WTC11 (cell line): ENCODE measurements at regions not wholly inside any gene's neighbourhood (a gene's known extent, or its start where the extent isn't known, plus 50 kb on each side); places are given as distances from the start of the nearest gene placed in this dataset.

Experiments used
- ATAC-seq: fragments of 200-7000 bp; cut with Tn5 transposase; 2 replicates; pipeline ENCODE4 v1.10.0; 2021; ENCODE audit warnings: mild to moderate bottlenecking, moderate library complexity
- CTCF ChIA-PET: fragments of 300-600 bp; sonication (Branson Sonifier 250); formaldehyde crosslinking; loops from one replicate; lab custom pipeline; 2021; ENCODE audit warnings: antibody characterized with exemption; lab: Charles Lee
- POLR2A ChIA-PET: fragments of 350-600 bp; sonication (Branson Sonifier 250); formaldehyde crosslinking; loops from one replicate; lab custom pipeline; 2021; ENCODE audit warnings: antibody characterized with exemption; lab: Charles Lee
- DNase-seq: peaks from one replicate; pipeline ENCODE4 v3.0.0; 2021; ENCODE audit warnings: low spot score
- H3K27ac Mint-ChIP-seq: 2 replicates; pipeline ENCODE4 v1.8.0; 2021; ENCODE audit warnings: mixed read lengths
- H3K27me3 Mint-ChIP-seq: 2 replicates; pipeline ENCODE4 v1.8.0; 2021; ENCODE audit warnings: low read depth, mild to moderate bottlenecking, moderate library complexity, mixed read lengths
- H3K36me3 Mint-ChIP-seq: 2 replicates; pipeline ENCODE4 v1.8.0; 2021; ENCODE audit warnings: mixed read lengths
- H3K4me1 Mint-ChIP-seq: 2 replicates; pipeline ENCODE4 v1.8.0; 2022; ENCODE audit warnings: mixed read lengths
- H3K4me3 Mint-ChIP-seq: 2 replicates; pipeline ENCODE4 v1.8.0; 2021; ENCODE audit warnings: mild to moderate bottlenecking, moderate library complexity, mixed read lengths
- H3K9me3 Mint-ChIP-seq: 2 replicates; pipeline ENCODE4 v1.8.0; 2021; ENCODE audit warnings: mixed read lengths
- ATF1 ChIP-seq: sonication (generic); formaldehyde crosslinking; IDR thresholded peaks from 2 replicates; pipeline ENCODE4 v1.8.1; 2023; ENCODE audit warnings: mild to moderate bottlenecking, moderate library complexity, missing genetic modification reagents
- ATF2 ChIP-seq: sonication (generic); formaldehyde crosslinking; IDR thresholded peaks from 2 replicates; pipeline ENCODE4 v1.8.1; 2022; ENCODE audit warnings: low read depth, missing genetic modification reagents, borderline replicate concordance
- ATF6 ChIP-seq: sonication (generic); formaldehyde crosslinking; IDR thresholded peaks from 2 replicates; pipeline ENCODE4 v1.8.1; 2023; ENCODE audit warnings: mild to moderate bottlenecking, missing genetic modification reagents
- CREM ChIP-seq: sonication (generic); formaldehyde crosslinking; IDR thresholded peaks from 2 replicates; pipeline ENCODE4 v1.8.1; 2022; ENCODE audit warnings: mild to moderate bottlenecking, missing genetic modification reagents, moderate library complexity
- E2F4 ChIP-seq: sonication (generic); formaldehyde crosslinking; IDR thresholded peaks from 2 replicates; pipeline ENCODE4 v1.8.1; 2022; ENCODE audit warnings: low read depth, mild to moderate bottlenecking, moderate library complexity, missing genetic modification reagents, borderline replicate concordance
- E2F5 ChIP-seq: sonication (generic); formaldehyde crosslinking; IDR thresholded peaks from 2 replicates; pipeline ENCODE4 v1.8.1; 2022; ENCODE audit warnings: mild to moderate bottlenecking, moderate library complexity, missing genetic modification reagents
- EMX1 ChIP-seq: fragments of 250-450 bp; sonication (Bioruptor Pico); IDR thresholded peaks from 2 replicates; pipeline ENCODE4 v1.8.0; 2021; ENCODE audit warnings: mild to moderate bottlenecking
- ETV6 ChIP-seq: sonication (generic); formaldehyde crosslinking; IDR thresholded peaks from 2 replicates; pipeline ENCODE4 v1.8.1; 2022; ENCODE audit warnings: mild to moderate bottlenecking, missing genetic modification reagents
- GABPB1 ChIP-seq: sonication (generic); formaldehyde crosslinking; IDR thresholded peaks from 2 replicates; pipeline ENCODE4 v1.8.1; 2023; ENCODE audit warnings: mild to moderate bottlenecking, missing genetic modification reagents
- GRHL2 ChIP-seq: fragments of 250-450 bp; sonication (Bioruptor Pico); IDR thresholded peaks from 2 replicates; pipeline ENCODE4 v1.8.0; 2022; ENCODE audit warnings: mild to moderate bottlenecking, moderate library complexity; ENCODE audit not compliant: insufficient replicate concordance, severe bottlenecking
- HMGXB4 ChIP-seq: sonication (generic); formaldehyde crosslinking; IDR thresholded peaks from 2 replicates; pipeline ENCODE4 v1.8.1; 2023; ENCODE audit warnings: mild to moderate bottlenecking, moderate library complexity, missing genetic modification reagents
- IRF2 ChIP-seq: sonication (generic); formaldehyde crosslinking; IDR thresholded peaks from 2 replicates; pipeline ENCODE4 v1.8.0; 2022; ENCODE audit warnings: low read depth, missing genetic modification reagents, borderline replicate concordance
- JAZF1 ChIP-seq: fragments of 250-450 bp; sonication (Bioruptor Pico); IDR thresholded peaks from 2 replicates; pipeline ENCODE4 v1.9.0; 2021; ENCODE audit warnings: moderate library complexity, mild to moderate bottlenecking, inconsistent platforms
- KAT7 ChIP-seq: sonication (generic); formaldehyde crosslinking; IDR thresholded peaks from 2 replicates; pipeline ENCODE4 v1.8.1; 2023; ENCODE audit warnings: missing genetic modification reagents, mild to moderate bottlenecking, borderline replicate concordance
- NR3C1 ChIP-seq: sonication (generic); formaldehyde crosslinking; conservative IDR thresholded peaks from 2 replicates; pipeline ENCODE4 v1.8.1; 2023; ENCODE audit warnings: low read depth, mild to moderate bottlenecking, missing genetic modification reagents
- OVOL2 ChIP-seq: fragments of 250-450 bp; sonication (Bioruptor Pico); IDR thresholded peaks from 2 replicates; pipeline ENCODE4 v1.9.0; 2021; ENCODE audit warnings: mild to moderate bottlenecking, borderline replicate concordance
- PRRX2 ChIP-seq: fragments of 250-450 bp; sonication (Bioruptor Pico); IDR thresholded peaks from 2 replicates; pipeline ENCODE4 v1.8.0; 2021; ENCODE audit warnings: mild to moderate bottlenecking
- RELA ChIP-seq: sonication (generic); formaldehyde crosslinking; IDR thresholded peaks from 2 replicates; pipeline ENCODE4 v1.8.1; 2022; ENCODE audit warnings: missing genetic modification reagents, mild to moderate bottlenecking, borderline replicate concordance
- SMAD4 ChIP-seq: sonication (generic); formaldehyde crosslinking; IDR thresholded peaks from 2 replicates; pipeline ENCODE4 v1.8.0; 2022; ENCODE audit warnings: mild to moderate bottlenecking, missing genetic modification reagents
- TCF7 ChIP-seq: sonication (generic); formaldehyde crosslinking; IDR thresholded peaks from 2 replicates; pipeline ENCODE4 v1.8.0; 2022; ENCODE audit warnings: mild to moderate bottlenecking, low read depth, missing genetic modification reagents, moderate library complexity
- USF2 ChIP-seq: sonication (generic); formaldehyde crosslinking; IDR thresholded peaks from 2 replicates; pipeline ENCODE4 v1.8.1; 2023; ENCODE audit warnings: mild to moderate bottlenecking, missing genetic modification reagents, moderate library complexity
- ZNF138 ChIP-seq: sonication (generic); formaldehyde crosslinking; conservative IDR thresholded peaks from 2 replicates; pipeline ENCODE4 v1.8.1; 2022; ENCODE audit warnings: mild to moderate bottlenecking, moderate library complexity, missing genetic modification reagents
- ZNF219 ChIP-seq: sonication (generic); formaldehyde crosslinking; IDR thresholded peaks from 2 replicates; pipeline ENCODE4 v1.8.0; 2023; ENCODE audit warnings: missing genetic modification reagents, mild to moderate bottlenecking, borderline replicate concordance
- ZNF232 ChIP-seq: sonication (generic); formaldehyde crosslinking; IDR thresholded peaks from 2 replicates; pipeline ENCODE4 v1.8.0; 2022; ENCODE audit warnings: mild to moderate bottlenecking, missing genetic modification reagents
- ZNF263 ChIP-seq: sonication (generic); formaldehyde crosslinking; IDR thresholded peaks from 2 replicates; pipeline ENCODE4 v1.8.1; 2022; ENCODE audit warnings: low read depth, mild to moderate bottlenecking, moderate library complexity, missing genetic modification reagents
- ZNF671 ChIP-seq: fragments of 250-450 bp; sonication (Bioruptor Pico); IDR thresholded peaks from 2 replicates; pipeline ENCODE4 v1.8.0; 2021; ENCODE audit warnings: mild to moderate bottlenecking
- TF ChIP-seq, protein P1 (sequence below): fragments of 250-450 bp; sonication (Bioruptor Pico); conservative IDR thresholded peaks from 2 replicates; pipeline ENCODE4 v1.9.0; 2021; ENCODE audit warnings: mild to moderate bottlenecking

GRCh38 chr20:17017232-17017631, 209.6 kb upstream of the PCSK2 start (continued):
- TF ChIP-seq E2F4 (CRISPR knock-in tag): no peak
- TF ChIP-seq RELA: no peak
- no peak for TF ChIP-seq TCF7 (CRISPR knock-in tag)
- TF ChIP-seq OVOL2 (CRISPR knock-in tag): no peak
- no peak for TF ChIP-seq ZNF219 (CRISPR knock-in tag)
- no peak for TF ChIP-seq ETV6 (CRISPR knock-in tag)
- no peak for TF ChIP-seq KAT7 (CRISPR knock-in tag)
- TF ChIP-seq USF2 (CRISPR knock-in tag): no peak
- no peak for TF ChIP-seq EMX1 (CRISPR knock-in tag)
- no peak for TF ChIP-seq ZNF232 (CRISPR knock-in tag)
- no peak for TF ChIP-seq IRF2 (CRISPR knock-in tag)
- TF ChIP-seq ZNF138 (CRISPR knock-in tag): no peak

- peaks cover 3% of the 10 kb centered on the region for H3K36me3 Mint-ChIP-seq
- TF ChIP-seq JAZF1 (CRISPR knock-in tag): no peak
- TF ChIP-seq ATF1 (CRISPR knock-in tag): no peak
- TF ChIP-seq PRRX2: no peak
- no peak for TF ChIP-seq ATF2 (CRISPR knock-in tag)
- no peak for TF ChIP-seq ATF6
- no peak for TF ChIP-seq HMGXB4 (CRISPR knock-in tag)
- no peak for TF ChIP-seq CREM (CRISPR knock-in tag)
- TF ChIP-seq, protein P1, sequence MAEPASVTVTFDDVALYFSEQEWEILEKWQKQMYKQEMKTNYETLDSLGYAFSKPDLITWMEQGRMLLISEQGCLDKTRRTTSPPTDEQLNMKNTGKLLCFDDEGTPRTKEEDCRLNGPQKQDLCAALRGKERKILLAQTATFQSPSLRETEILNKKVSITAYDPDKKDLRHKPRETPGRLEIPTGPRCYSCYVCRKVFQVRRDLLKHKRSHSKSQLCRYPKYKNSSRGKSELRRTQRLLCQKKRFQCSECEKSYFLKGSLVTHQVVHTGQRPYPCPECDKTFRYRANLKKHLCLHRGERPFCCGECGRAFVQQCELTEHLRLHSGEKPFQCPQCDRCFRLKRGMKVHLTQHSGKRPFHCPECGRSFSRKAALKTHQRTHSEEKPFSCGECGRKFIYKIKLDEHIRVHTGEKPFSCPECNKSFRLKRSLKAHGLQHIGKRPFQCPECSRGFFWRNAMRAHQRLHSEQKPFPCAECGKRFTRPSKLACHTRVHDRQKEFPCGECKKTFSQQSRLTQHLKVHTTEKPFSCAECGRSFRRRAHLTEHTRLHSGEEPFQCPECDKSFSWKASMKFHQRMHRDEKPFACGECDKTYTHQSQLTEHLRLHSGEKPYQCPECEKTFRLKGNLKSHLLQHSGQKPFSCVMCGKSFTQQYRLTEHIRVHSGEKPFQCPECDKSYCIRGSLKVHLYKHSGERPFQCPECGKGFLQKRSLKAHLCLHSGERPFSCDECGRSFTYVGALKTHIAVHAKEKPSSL (CRISPR knock-in tag): no peak
- no peak for TF ChIP-seq ZNF671
- TF ChIP-seq E2F5: no peak
- TF ChIP-seq EMX1 (CRISPR knock-in tag): no peak
- no peak for TF ChIP-seq GABPB1 (CRISPR knock-in tag)
- no peak for TF ChIP-seq ZNF263 (CRISPR knock-in tag)
- no peak for TF ChIP-seq E2F4 (CRISPR knock-in tag)
- TF ChIP-seq GRHL2 (CRISPR knock-in tag): no peak
- no peak for TF ChIP-seq NR3C1 (CRISPR knock-in tag)
- no peak for TF ChIP-seq TCF7 (CRISPR knock-in tag)
- no peak for TF ChIP-seq SMAD4 (CRISPR knock-in tag)
- CTCF ChIA-PET: no interaction called here
- no peak overlapping the region for H3K27ac Mint-ChIP-seq
- H3K4me3 Mint-ChIP-seq: no peak overlapping the region
- H3K4me1 Mint-ChIP-seq: peaks cover 39% of the 10 kb centered on the region
- H3K9me3 Mint-ChIP-seq: peaks cover 4% of the 10 kb centered on the region
- no peaks in the 10 kb centered on the region; the same call in 1 of the 2 replicates for H3K27me3 Mint-ChIP-seq
- POLR2A ChIA-PET: no interaction called here
- ATAC-seq (no peak), DNase-seq (no peak)
These were observed 205.4 kb upstream of the PCSK2 start for GRCh38 chr20:17021481-17021880.
